GM12878 (cell line): ENCODE measurements at regions not wholly inside any gene's neighbourhood (a gene's known extent, or its start where the extent isn't known, plus 50 kb on each side); places are given as distances from the start of the nearest gene placed in this dataset.

ENCODE experiments used
- ATAC-seq: fragments of 200-7000 bp; cut with Tn5 transposase; 3 replicates; pipeline ENCODE4 v1.9.1; 2020; ENCODE audit warnings: mild to moderate bottlenecking, moderate library complexity
- BruUV-seq: library from RNA; stranded (reverse); fragments of 400-500 nt; replicated peaks from 2 replicates; lab custom pipeline; 2021; lab: Mats Ljungman, UMichigan
- CTCF ChIA-PET: fragments of 300-600 bp; sonication (Branson Sonifier 250); formaldehyde crosslinking; extraction: SDS; loops from one replicate; lab custom pipeline; 2021; ENCODE audit warnings: inconsistent platforms; lab: Yijun Ruan, JAX
- POLR2A ChIA-PET: fragments of 350-600 bp; formaldehyde crosslinking; extraction: SDS; loops from one replicate; lab custom pipeline; 2021; ENCODE audit warnings: inconsistent platforms; lab: Charles Lee
- RAD21 ChIA-PET: fragments of 300-600 bp; sonication (Branson Sonifier 250); formaldehyde crosslinking; loops from one replicate; lab custom pipeline; 2023; ENCODE audit warnings: antibody characterized with exemption; ENCODE audit not compliant: unreplicated experiment; lab: Charles Lee
- SMC1A ChIA-PET: fragments of 300-600 bp; sonication (Branson Sonifier 250); formaldehyde crosslinking; loops from one replicate; lab custom pipeline; 2023; ENCODE audit not compliant: unreplicated experiment, uncharacterized antibody; lab: Charles Lee
- DNase-seq: peaks from one replicate; pipeline ENCODE4 v3.0.0-alpha.2; 2011; ENCODE audit warnings: low read depth, low spot score
- FAIRE-seq: peaks from 3 replicates; lab custom pipeline; 2011; peaks lifted over from hg19 to GRCh38; lab: Jason Lieb, UNC
- H2AFZ ChIP-seq: 2 replicates; pipeline ENCODE4 v1.6.0; 2011; ENCODE audit warnings: low read depth, low read length, control low read depth; ENCODE audit not compliant: control insufficient read depth
- H3K27ac ChIP-seq: 2 replicates; pipeline ENCODE4 v1.5.1; 2011; ENCODE audit warnings: control low read depth; ENCODE audit not compliant: control insufficient read depth, insufficient read depth
- H3K27me3 ChIP-seq, 2 experiments: replicated peaks in 1 of 2; 2 replicates each; pipeline versions ENCODE4 v1.6.0 to v1.6.1; 2011; ENCODE audit warnings: low read length in 1 of 2; ENCODE audit not compliant: control insufficient read depth in 2 of 2, insufficient read depth in 2 of 2
- H3K36me3 ChIP-seq, 2 experiments: 2 replicates each; pipeline ENCODE4 v1.5.1; 2011; ENCODE audit warnings: low read length in 1 of 2; ENCODE audit not compliant: control insufficient read depth in 2 of 2, insufficient read depth in 2 of 2
- H3K4me1 ChIP-seq: 2 replicates; pipeline ENCODE4 v1.6.1; 2011; ENCODE audit warnings: mild to moderate bottlenecking, low read length, moderate library complexity, mixed read lengths; ENCODE audit not compliant: control insufficient read depth, insufficient read depth
- H3K4me2 ChIP-seq: 2 replicates; pipeline ENCODE4 v1.6.0; 2011; ENCODE audit warnings: control low read depth; ENCODE audit not compliant: control insufficient read depth, insufficient read depth
- H3K4me3 ChIP-seq: fragments of 200-600 bp; sonication (generic); 2 replicates; pipeline ENCODE4 v1.5.1; 2016
- H3K79me2 ChIP-seq: 2 replicates; pipeline ENCODE4 v1.6.0; 2011; ENCODE audit warnings: low read length; ENCODE audit not compliant: control insufficient read depth, insufficient read depth
- H3K9ac ChIP-seq: 2 replicates; pipeline ENCODE4 v1.8.0; 2011; ENCODE audit warnings: low read length, control low read depth, mixed read lengths; ENCODE audit not compliant: control insufficient read depth, insufficient read depth
- H3K9me3 ChIP-seq: replicated peaks from 3 replicates; pipeline ENCODE4 v1.5.1; 2011; ENCODE audit warnings: mild to moderate bottlenecking, low read length; ENCODE audit not compliant: control insufficient read depth, insufficient read depth
- H4K20me1 ChIP-seq: 2 replicates; pipeline ENCODE4 v1.6.0; 2011; ENCODE audit not compliant: control insufficient read depth, insufficient read depth
- ASH2L ChIP-seq: fragments of 300-600, 200-600 bp; sonication (generic); IDR thresholded peaks from 2 replicates; pipeline ENCODE4 v1.6.1; 2017; ENCODE audit warnings: low read depth, mild to moderate bottlenecking, borderline replicate concordance
- BCL11A ChIP-seq: IDR thresholded peaks from 2 replicates; pipeline ENCODE4 v1.6.1; 2011; ENCODE audit warnings: low read depth, low read length
- CBX5 ChIP-seq: sonication (generic); IDR thresholded peaks from 2 replicates; pipeline ENCODE4 v1.6.1; 2016; ENCODE audit warnings: low read depth, moderate library complexity, mild to moderate bottlenecking, inconsistent platforms
- EED ChIP-seq: sonication (generic); IDR thresholded peaks from 2 replicates; pipeline ENCODE4 v1.6.1; 2016; ENCODE audit warnings: antibody characterized with exemption, low read depth
- HDAC6 ChIP-seq: fragments of 200-600 bp; sonication (generic); IDR thresholded peaks from one replicate; pipeline ENCODE4 v1.8.0; 2017; ENCODE audit warnings: antibody characterized with exemption; ENCODE audit not compliant: unreplicated experiment
- JUNB ChIP-seq: IDR thresholded peaks from 2 replicates; pipeline ENCODE4 v1.6.1; 2016; ENCODE audit warnings: antibody characterized with exemption, mild to moderate bottlenecking
- KLF5 ChIP-seq: fragments of 450-650 bp; IDR thresholded peaks from 2 replicates; pipeline ENCODE4 v1.6.1; 2014; ENCODE audit warnings: mild to moderate bottlenecking; ENCODE audit not compliant: partially characterized antibody
- PAX5 ChIP-seq: IDR thresholded peaks from 2 replicates; pipeline ENCODE4 v1.6.1; 2011; ENCODE audit warnings: low read depth, low read length, borderline replicate concordance
- REST ChIP-seq: IDR thresholded peaks from 2 replicates; pipeline ENCODE4 v1.6.1; 2012; ENCODE audit warnings: mild to moderate bottlenecking, low read depth, low read length
- RFX5 ChIP-seq: IDR thresholded peaks from 2 replicates; pipeline ENCODE4 v1.6.1; 2011; ENCODE audit warnings: low read depth, low read length, improper control_type of control experiment
- SMAD5 ChIP-seq: IDR thresholded peaks from 2 replicates; pipeline ENCODE4 v1.6.1; 2016; ENCODE audit warnings: antibody characterized with exemption, low read depth
- SMC3 ChIP-seq: IDR thresholded peaks from 2 replicates; pipeline ENCODE4 v1.6.1; 2011; ENCODE audit warnings: low read length, improper control_type of control experiment, borderline replicate concordance
- TARDBP ChIP-seq: IDR thresholded peaks from 2 replicates; pipeline ENCODE4 v1.6.1; 2016; ENCODE audit warnings: borderline replicate concordance
- TCF3 ChIP-seq: IDR thresholded peaks from 2 replicates; pipeline ENCODE4 v1.6.1; 2012; ENCODE audit warnings: low read depth, mild to moderate bottlenecking, low read length, borderline replicate concordance; ENCODE audit not compliant: insufficient read depth
- YBX1 ChIP-seq: fragments of 450-650 bp; IDR thresholded peaks from 2 replicates; pipeline ENCODE4 v1.6.1; 2016; ENCODE audit warnings: antibody characterized with exemption
- WGBS: methylation state at CpG from one replicate; pipeline ENCODE4 v1.1.6; 2016; ENCODE audit warnings: low lambda C conversion rate; ENCODE audit not compliant: insufficient replicate concordance, insufficient coverage; ENCODE audit errors: missing lambda C conversion rate; 5-methylcytosine and 5-hydroxymethylcytosine counted together
- in situ Hi-C: fragments of 300-500 bp; cut with MboI; formaldehyde crosslinking; loops from 9 replicates; pipeline ENCODE4 v1.14.3; 2018; ENCODE audit warnings: mixed read lengths
- intact Hi-C: fragments of 100-400 bp; cut with micrococcal nuclease; formaldehyde crosslinking; loops from one replicate; pipeline ENCODE4 v1.14.2; 2022; ENCODE audit not compliant: unreplicated experiment
- TF ChIP-seq, protein P1 (sequence below): fragments of 450-650 bp; IDR thresholded peaks from 2 replicates; pipeline ENCODE4 v1.6.1; 2017; ENCODE audit warnings: mild to moderate bottlenecking, moderate library complexity

DNA sequence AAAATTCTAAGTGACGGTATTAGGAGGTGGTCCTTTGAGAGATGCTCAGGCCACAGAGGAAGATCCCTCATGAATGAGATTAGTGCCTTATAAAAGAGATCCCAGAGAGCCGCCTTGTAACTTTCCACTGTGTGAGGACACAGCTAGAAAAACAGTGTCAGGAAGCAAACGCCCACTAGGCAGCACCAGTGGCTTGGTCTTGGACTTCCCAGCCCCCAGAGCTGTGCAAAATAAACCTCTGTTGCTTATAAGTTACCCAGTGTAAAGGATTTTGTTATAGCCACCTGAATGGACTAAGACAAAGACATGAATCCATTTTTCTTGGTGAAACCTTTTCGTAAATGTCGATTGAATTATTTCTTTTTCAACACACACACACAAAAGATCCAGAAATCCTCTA lies 141.0 kb downstream of the CBLN1 start:
- no peak for TF ChIP-seq REST
- TF ChIP-seq JUNB = no peak
- no peak for TF ChIP-seq BCL11A
- TF ChIP-seq TCF3 = no peak
- TF ChIP-seq SMAD5 = no peak
- no peak for TF ChIP-seq HDAC6
- TF ChIP-seq KLF5 = no peak
- TF ChIP-seq CBX5 = no peak
- TF ChIP-seq, protein P1, sequence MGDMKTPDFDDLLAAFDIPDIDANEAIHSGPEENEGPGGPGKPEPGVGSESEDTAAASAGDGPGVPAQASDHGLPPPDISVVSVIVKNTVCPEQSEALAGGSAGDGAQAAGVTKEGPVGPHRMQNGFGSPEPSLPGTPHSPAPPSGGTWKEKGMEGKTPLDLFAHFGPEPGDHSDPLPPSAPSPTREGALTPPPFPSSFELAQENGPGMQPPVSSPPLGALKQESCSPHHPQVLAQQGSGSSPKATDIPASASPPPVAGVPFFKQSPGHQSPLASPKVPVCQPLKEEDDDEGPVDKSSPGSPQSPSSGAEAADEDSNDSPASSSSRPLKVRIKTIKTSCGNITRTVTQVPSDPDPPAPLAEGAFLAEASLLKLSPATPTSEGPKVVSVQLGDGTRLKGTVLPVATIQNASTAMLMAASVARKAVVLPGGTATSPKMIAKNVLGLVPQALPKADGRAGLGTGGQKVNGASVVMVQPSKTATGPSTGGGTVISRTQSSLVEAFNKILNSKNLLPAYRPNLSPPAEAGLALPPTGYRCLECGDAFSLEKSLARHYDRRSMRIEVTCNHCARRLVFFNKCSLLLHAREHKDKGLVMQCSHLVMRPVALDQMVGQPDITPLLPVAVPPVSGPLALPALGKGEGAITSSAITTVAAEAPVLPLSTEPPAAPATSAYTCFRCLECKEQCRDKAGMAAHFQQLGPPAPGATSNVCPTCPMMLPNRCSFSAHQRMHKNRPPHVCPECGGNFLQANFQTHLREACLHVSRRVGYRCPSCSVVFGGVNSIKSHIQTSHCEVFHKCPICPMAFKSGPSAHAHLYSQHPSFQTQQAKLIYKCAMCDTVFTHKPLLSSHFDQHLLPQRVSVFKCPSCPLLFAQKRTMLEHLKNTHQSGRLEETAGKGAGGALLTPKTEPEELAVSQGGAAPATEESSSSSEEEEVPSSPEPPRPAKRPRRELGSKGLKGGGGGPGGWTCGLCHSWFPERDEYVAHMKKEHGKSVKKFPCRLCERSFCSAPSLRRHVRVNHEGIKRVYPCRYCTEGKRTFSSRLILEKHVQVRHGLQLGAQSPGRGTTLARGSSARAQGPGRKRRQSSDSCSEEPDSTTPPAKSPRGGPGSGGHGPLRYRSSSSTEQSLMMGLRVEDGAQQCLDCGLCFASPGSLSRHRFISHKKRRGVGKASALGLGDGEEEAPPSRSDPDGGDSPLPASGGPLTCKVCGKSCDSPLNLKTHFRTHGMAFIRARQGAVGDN = no peak
- no peak for TF ChIP-seq ASH2L
- TF ChIP-seq RFX5 = no peak
- TF ChIP-seq SMC3 = no peak
- TF ChIP-seq PAX5 = no peak
- no peak for TF ChIP-seq EED
- TF ChIP-seq TARDBP = no peak
- no peak for TF ChIP-seq YBX1
- Histone ChIP-seq H3K79me2 (no peaks in the 10 kb centered on the region), H3K27me3 (no peaks in the 10 kb centered on the region), H3K4me1 (no peaks in the 10 kb centered on the region), H3K36me3 (no peaks in the 10 kb centered on the region), H3K27ac (no peak overlapping the region), H4K20me1 (no peaks in the 10 kb centered on the region), H3K4me2 (no peak overlapping the region), H3K9ac (no peak overlapping the region), H3K9me3 (no peaks in the 10 kb centered on the region), H2AFZ (no peak overlapping the region), H3K4me3 (no peak overlapping the region)
- RAD21 ChIA-PET = no interaction called here
- ATAC-seq (no peak), DNase-seq (no peak), FAIRE-seq (no peak)
- in situ Hi-C loops = no loop called here
- CTCF ChIA-PET = no interaction called here
- intact Hi-C loops = no loop called here
- SMC1A ChIA-PET = no interaction called here
- 35% methylated on average over 5 of the region's 5 CpGs for WGBS
- no TSS peak for BruUV-seq
- POLR2A ChIA-PET = no interaction called here
